ENCODE measurements at regions not wholly inside any gene's neighbourhood (a gene's known extent, or its start where the extent isn't known, plus 50 kb on each side); places are given as distances from the start of the nearest gene placed in this dataset.
"Not testable (repeated sequence)": the region's sequence is repeated elsewhere in the genome, so short reads cannot be mapped to it uniquely, and the experiment has no call there.

GRCh38 chr2:63742580-63742976, 99.1 kb upstream of the UGP2 start:
- Histone ChIP-seq H3K27ac (ENCODE audit: insufficient read depth, low read length) (no peak overlapping the region), H3K4me2 (ENCODE audit: extremely low read depth, insufficient read depth, low read length) (no peak overlapping the region)
- DNase-seq (ENCODE audit: low read depth in 2 of 2) = no peak

GRCh38 chr2:63743170-63743981, 98.3 kb upstream of the UGP2 start:
- no peak overlapping the region for H3K4me3 ChIP-seq (replicated peaks in 1 of 4; ENCODE audit: control extremely low read depth in 1 of 4, insufficient read depth in 1 of 4, low read depth in 3 of 4, low read length in 4 of 4)
- TF ChIP-seq CTCF (conservative IDR thresholded peaks at IDR 0.05 in 1 of 2, IDR thresholded peaks at IDR 0.05 in 1 of 2; ENCODE audit: low read depth in 1 of 2, low read length in 2 of 2) (no peak), EZH2 (IDR thresholded peaks at IDR 0.05; ENCODE audit: low read length, missing control alignments) (no peak)
- H4K20me1 ChIP-seq (ENCODE audit: control insufficient read depth, extremely low read depth, insufficient read depth, low read length) = no peaks in the 10 kb centered on the region
- peaks cover 3% of the 10 kb centered on the region for H3K4me1 ChIP-seq (ENCODE audit: control insufficient read depth, extremely low read depth, insufficient read depth, low read length)
- H3K79me2 ChIP-seq (ENCODE audit: control insufficient read depth, insufficient read depth, low read length) = no peaks in the 10 kb centered on the region
- H2AFZ ChIP-seq (ENCODE audit: low read length) = no peak overlapping the region
- H3K9me3 ChIP-seq (ENCODE audit: control insufficient read depth, insufficient read depth, low read depth, low read length) = no peaks in the 10 kb centered on the region
- H3K27me3 ChIP-seq (ENCODE audit: control insufficient read depth, insufficient read depth, low read length) = no peaks in the 10 kb centered on the region
- DNase-seq (ENCODE audit: low read depth in 2 of 2) = no peak
- H3K36me3 ChIP-seq (ENCODE audit: control insufficient read depth, insufficient read depth, low read length) = no peaks in the 10 kb centered on the region
- no peak overlapping the region for H3K9ac ChIP-seq (ENCODE audit: insufficient read depth, low read length)
- H3K27ac ChIP-seq (ENCODE audit: insufficient read depth, low read length) = no peak overlapping the region
- H3K4me2 ChIP-seq (ENCODE audit: extremely low read depth, insufficient read depth, low read length) = no peak overlapping the region

More at GRCh38 chr2:63742580-63742976, 99.1 kb upstream of the UGP2 start:
- peaks cover 3% of the 10 kb centered on the region for H3K4me1 ChIP-seq (ENCODE audit: control insufficient read depth, extremely low read depth, insufficient read depth, low read length)
- H3K9me3 ChIP-seq (ENCODE audit: control insufficient read depth, insufficient read depth, low read depth, low read length) = no peaks in the 10 kb centered on the region
- no peak overlapping the region for H3K4me3 ChIP-seq (replicated peaks in 1 of 4; ENCODE audit: control extremely low read depth in 1 of 4, insufficient read depth in 1 of 4, low read depth in 3 of 4, low read length in 4 of 4)
- no peak overlapping the region for H2AFZ ChIP-seq (ENCODE audit: low read length)
- H3K27me3 ChIP-seq (ENCODE audit: control insufficient read depth, insufficient read depth, low read length) = no peaks in the 10 kb centered on the region
- TF ChIP-seq CTCF (conservative IDR thresholded peaks at IDR 0.05 in 1 of 2, IDR thresholded peaks at IDR 0.05 in 1 of 2; ENCODE audit: low read depth in 1 of 2, low read length in 2 of 2) = no peak
- TF ChIP-seq EZH2 (IDR thresholded peaks at IDR 0.05; ENCODE audit: low read length, missing control alignments) = no peak
- no peaks in the 10 kb centered on the region for H3K79me2 ChIP-seq (ENCODE audit: control insufficient read depth, insufficient read depth, low read length)
- H3K36me3 ChIP-seq (ENCODE audit: control insufficient read depth, insufficient read depth, low read length) = no peaks in the 10 kb centered on the region
- no peaks in the 10 kb centered on the region for H4K20me1 ChIP-seq (ENCODE audit: control insufficient read depth, extremely low read depth, insufficient read depth, low read length)
- H3K9ac ChIP-seq (ENCODE audit: insufficient read depth, low read length) = no peak overlapping the region

- Histone ChIP-seq H3K79me2 (ENCODE audit: control insufficient read depth, insufficient read depth, low read length) (no peaks in the 10 kb centered on the region), H3K4me3 (replicated peaks in 1 of 4; ENCODE audit: control extremely low read depth in 1 of 4, insufficient read depth in 1 of 4, low read depth in 3 of 4, low read length in 4 of 4) (no peak overlapping the region), H3K4me1 (ENCODE audit: control insufficient read depth, extremely low read depth, insufficient read depth, low read length) (peaks cover 3% of the 10 kb centered on the region), H3K4me2 (ENCODE audit: extremely low read depth, insufficient read depth, low read length) (no peak overlapping the region), H2AFZ (ENCODE audit: low read length) (no peak overlapping the region), H3K9me3 (ENCODE audit: control insufficient read depth, insufficient read depth, low read depth, low read length) (no peaks in the 10 kb centered on the region), H4K20me1 (ENCODE audit: control insufficient read depth, extremely low read depth, insufficient read depth, low read length) (no peaks in the 10 kb centered on the region), H3K27me3 (ENCODE audit: control insufficient read depth, insufficient read depth, low read length) (no peaks in the 10 kb centered on the region), H3K27ac (ENCODE audit: insufficient read depth, low read length) (no peak overlapping the region), H3K9ac (ENCODE audit: insufficient read depth, low read length) (no peak overlapping the region), H3K36me3 (ENCODE audit: control insufficient read depth, insufficient read depth, low read length) (no peaks in the 10 kb centered on the region)
- DNase-seq (ENCODE audit: low read depth in 2 of 2) = no peak
- TF ChIP-seq CTCF (conservative IDR thresholded peaks at IDR 0.05 in 1 of 2, IDR thresholded peaks at IDR 0.05 in 1 of 2; ENCODE audit: low read depth in 1 of 2, low read length in 2 of 2) (no peak), EZH2 (IDR thresholded peaks at IDR 0.05; ENCODE audit: low read length, missing control alignments) (no peak)
Measured at GRCh38 chr2:63743982-63744966, 97.4 kb upstream of the UGP2 start.

GRCh38 chr2:63746548-63746947, 95.1 kb upstream of the UGP2 start:
- not testable (repeated sequence) for H2AFZ ChIP-seq (ENCODE audit: low read length); H3K36me3 ChIP-seq (ENCODE audit: control insufficient read depth, insufficient read depth, low read length); H3K4me2 ChIP-seq (ENCODE audit: extremely low read depth, insufficient read depth, low read length); H3K9ac ChIP-seq (ENCODE audit: insufficient read depth, low read length); H3K27ac ChIP-seq (ENCODE audit: insufficient read depth, low read length); H3K4me3 ChIP-seq (replicated peaks in 1 of 4; ENCODE audit: control extremely low read depth in 1 of 4, insufficient read depth in 1 of 4, low read depth in 3 of 4, low read length in 4 of 4); DNase-seq (ENCODE audit: low read depth in 2 of 2); H3K27me3 ChIP-seq (ENCODE audit: control insufficient read depth, insufficient read depth, low read length); H4K20me1 ChIP-seq (ENCODE audit: control insufficient read depth, extremely low read depth, insufficient read depth, low read length); H3K9me3 ChIP-seq (ENCODE audit: control insufficient read depth, insufficient read depth, low read depth, low read length); H3K79me2 ChIP-seq (ENCODE audit: control insufficient read depth, insufficient read depth, low read length); H3K4me1 ChIP-seq (ENCODE audit: control insufficient read depth, extremely low read depth, insufficient read depth, low read length)

All from fibroblast of lung (primary cell).